ENCODE measurements at regions not wholly inside any gene's neighbourhood (a gene's known extent, or its start where the extent isn't known, plus 50 kb on each side); places are given as distances from the start of the nearest gene placed in this dataset.

DNA sequence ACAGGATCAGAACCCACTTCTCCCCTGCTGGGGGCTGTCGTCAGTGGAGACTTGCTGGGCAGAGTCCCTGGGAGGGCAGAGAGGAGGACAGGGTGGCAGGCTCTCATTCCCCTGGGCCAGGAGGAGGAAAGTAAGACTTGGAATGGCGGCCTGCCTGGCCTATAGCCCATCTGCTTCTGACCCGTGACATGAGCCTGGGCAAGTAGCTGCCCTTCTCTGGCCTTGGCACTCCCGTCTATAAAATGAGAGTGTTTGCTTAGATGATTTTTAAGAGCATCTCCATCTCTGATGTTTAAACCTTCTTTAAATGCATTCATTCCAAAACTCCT lies 173.0 kb downstream of the DDX1 start:
- TF ChIP-seq, protein P1, sequence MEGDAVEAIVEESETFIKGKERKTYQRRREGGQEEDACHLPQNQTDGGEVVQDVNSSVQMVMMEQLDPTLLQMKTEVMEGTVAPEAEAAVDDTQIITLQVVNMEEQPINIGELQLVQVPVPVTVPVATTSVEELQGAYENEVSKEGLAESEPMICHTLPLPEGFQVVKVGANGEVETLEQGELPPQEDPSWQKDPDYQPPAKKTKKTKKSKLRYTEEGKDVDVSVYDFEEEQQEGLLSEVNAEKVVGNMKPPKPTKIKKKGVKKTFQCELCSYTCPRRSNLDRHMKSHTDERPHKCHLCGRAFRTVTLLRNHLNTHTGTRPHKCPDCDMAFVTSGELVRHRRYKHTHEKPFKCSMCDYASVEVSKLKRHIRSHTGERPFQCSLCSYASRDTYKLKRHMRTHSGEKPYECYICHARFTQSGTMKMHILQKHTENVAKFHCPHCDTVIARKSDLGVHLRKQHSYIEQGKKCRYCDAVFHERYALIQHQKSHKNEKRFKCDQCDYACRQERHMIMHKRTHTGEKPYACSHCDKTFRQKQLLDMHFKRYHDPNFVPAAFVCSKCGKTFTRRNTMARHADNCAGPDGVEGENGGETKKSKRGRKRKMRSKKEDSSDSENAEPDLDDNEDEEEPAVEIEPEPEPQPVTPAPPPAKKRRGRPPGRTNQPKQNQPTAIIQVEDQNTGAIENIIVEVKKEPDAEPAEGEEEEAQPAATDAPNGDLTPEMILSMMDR (conservative IDR thresholded peaks at IDR 0.05 in 1 of 2, IDR thresholded peaks at IDR 0.05 in 1 of 2; ENCODE audit: low read depth in 1 of 2, low read length in 2 of 2) = no peak
- TF ChIP-seq EZH2 (IDR thresholded peaks at IDR 0.05; ENCODE audit: low read length, missing control alignments) = no peak
